CD4-positive, alpha-beta memory T cell (primary cell): ENCODE measurements at regions not wholly inside any gene's neighbourhood (a gene's known extent, or its start where the extent isn't known, plus 50 kb on each side); places are given as distances from the start of the nearest gene placed in this dataset.

ENCODE experiments used
- CTCF ChIA-PET: fragments of 350-600 bp; sonication (Branson Sonifier 250); formaldehyde crosslinking; loops from one replicate; lab custom pipeline; 2021; ENCODE audit warnings: inconsistent platforms; ENCODE audit not compliant: partially characterized antibody; lab: Charles Lee
- POLR2A ChIA-PET: fragments of 350-600 bp; sonication (Branson Sonifier 250); formaldehyde crosslinking; loops from one replicate; lab custom pipeline; 2021; ENCODE audit not compliant: partially characterized antibody; lab: Charles Lee
- DNase-seq, 5 donors: peaks; one replicate each; pipeline versions ENCODE4 v3.0.0 to v3.0.0-alpha.2; 2020 to 2022; ENCODE audit warnings: mixed read lengths in 1 of 5
- H3K27ac ChIP-seq: one replicate; pipeline ENCODE4 v1.7.0; 2013; ENCODE audit warnings: low read depth, low read length
- H3K27me3 ChIP-seq: 2 replicates; pipeline ENCODE4 v1.7.0; 2013; ENCODE audit warnings: mild to moderate bottlenecking, low read length, moderate library complexity; ENCODE audit not compliant: insufficient read depth
- H3K36me3 ChIP-seq: 2 replicates; pipeline ENCODE4 v1.7.0; 2013; ENCODE audit warnings: mild to moderate bottlenecking, low read length, moderate library complexity; ENCODE audit not compliant: insufficient read depth
- H3K4me1 ChIP-seq: 2 replicates; pipeline ENCODE4 v1.7.0; 2013; ENCODE audit warnings: mild to moderate bottlenecking, low read length, moderate library complexity; ENCODE audit not compliant: insufficient read depth
- H3K4me3 ChIP-seq, 2 donors: one replicate each; pipeline ENCODE4 v1.7.0; 2013; ENCODE audit warnings: low read length in 2 of 2, mild to moderate bottlenecking in 1 of 2
- H3K9me3 ChIP-seq, 2 donors: one replicate each; pipeline ENCODE4 v1.7.0; 2013; ENCODE audit warnings: low read length in 2 of 2, control low read depth in 1 of 2; ENCODE audit not compliant: control insufficient read depth in 1 of 2
- H3K27ac Mint-ChIP-seq, 7 donors: one replicate each; pipeline ENCODE4 v1.8.0; 2020 to 2021; ENCODE audit warnings: mixed read lengths in 7 of 7, mild to moderate bottlenecking in 6 of 7, inconsistent platforms in 3 of 7, moderate library complexity in 3 of 7
- H3K27me3 Mint-ChIP-seq, 2 donors: one replicate each; pipeline ENCODE4 v1.8.0; 2020 to 2021; ENCODE audit warnings: mixed read lengths in 2 of 2
- H3K36me3 Mint-ChIP-seq, 2 donors: one replicate each; pipeline ENCODE4 v1.8.0; 2020 to 2021; ENCODE audit warnings: mixed read lengths in 2 of 2, inconsistent platforms in 1 of 2, mild to moderate bottlenecking in 1 of 2
- H3K4me1 Mint-ChIP-seq, 4 donors: one replicate each; pipeline ENCODE4 v1.8.0; 2020 to 2021; ENCODE audit warnings: mixed read lengths in 4 of 4, mild to moderate bottlenecking in 1 of 4
- H3K4me3 Mint-ChIP-seq, 8 donors: one replicate each; pipeline ENCODE4 v1.8.0; 2020 to 2021; ENCODE audit warnings: mixed read lengths in 8 of 8, mild to moderate bottlenecking in 7 of 8, moderate library complexity in 6 of 8, inconsistent platforms in 3 of 8
- H3K9me3 Mint-ChIP-seq, 8 donors: one replicate each; pipeline ENCODE4 v1.8.0; 2020 to 2021; ENCODE audit warnings: mixed read lengths in 8 of 8, mild to moderate bottlenecking in 5 of 8, inconsistent platforms in 3 of 8, moderate library complexity in 1 of 8
- intact Hi-C: fragments of 100-400 bp; cut with micrococcal nuclease; formaldehyde crosslinking; loops from one replicate; pipeline ENCODE4 v1.15.1; 2023

- DNase-seq, result no peak
- Histone ChIP-seq H3K36me3 (no peaks in the 10 kb centered on the region), H3K9me3 (no peaks in the 10 kb centered on the region), H3K4me3 (no peak overlapping the region), H3K4me1 (no peaks in the 10 kb centered on the region), H3K27ac (no peak overlapping the region), H3K27me3 (no peaks in the 10 kb centered on the region)
- intact Hi-C loops, result no loop called here
- Mint-ChIP-seq H3K27me3 (peaks cover 14 to 36% of the 10 kb centered on the region in 2 donors), H3K27ac (no peak overlapping the region), H3K36me3 (no peaks in the 10 kb centered on the region), H3K9me3 (peaks cover 0 to 4% (median 0%) of the 10 kb centered on the region in 8 donors), H3K4me3 (no peak overlapping the region), H3K4me1 (no peaks in the 10 kb centered on the region)
- CTCF ChIA-PET, result no interaction called here
- POLR2A ChIA-PET, result no interaction called here
Measured at GRCh38 chr20:46805836-46806235, 88.8 kb upstream of the EYA2 start.

- Histone ChIP-seq H3K27ac (no peak overlapping the region), H3K4me3 (no peak overlapping the region), H3K9me3 (no peaks in the 10 kb centered on the region), H3K27me3 (no peaks in the 10 kb centered on the region), H3K4me1 (no peaks in the 10 kb centered on the region), H3K36me3 (no peaks in the 10 kb centered on the region)
- CTCF ChIA-PET, result no interaction called here
- intact Hi-C loops, result no loop called here
- Mint-ChIP-seq H3K4me1 (no peaks in the 10 kb centered on the region), H3K27ac (no peak overlapping the region), H3K36me3 (no peaks in the 10 kb centered on the region), H3K9me3 (peaks cover 0 to 4% (median 0%) of the 10 kb centered on the region in 8 donors), H3K27me3 (peaks cover 17 to 37% of the 10 kb centered on the region in 2 donors), H3K4me3 (no peak overlapping the region)
- DNase-seq, result no peak
- POLR2A ChIA-PET, result no interaction called here
Measured at GRCh38 chr20:46807998-46808397, 86.6 kb upstream of the EYA2 start.

GRCh38 chr20:46808565-46808964 is 86.1 kb upstream of the EYA2 start:
- no peak for DNase-seq
- H3K36me3 Mint-ChIP-seq, result no peaks in the 10 kb centered on the region
- ChIA-PET POLR2A (no interaction called here), CTCF (no interaction called here)
- H3K4me3 Mint-ChIP-seq, result no peak overlapping the region
- H3K36me3 ChIP-seq, result no peaks in the 10 kb centered on the region
- no peaks in the 10 kb centered on the region for H3K9me3 ChIP-seq
- peaks cover 0 to 4% (median 0%) of the 10 kb centered on the region in 8 donors for H3K9me3 Mint-ChIP-seq
- peaks cover 14 to 36% of the 10 kb centered on the region in 2 donors for H3K27me3 Mint-ChIP-seq
- H3K4me1 ChIP-seq, result no peaks in the 10 kb centered on the region
- no peak overlapping the region for H3K4me3 ChIP-seq
- H3K27ac ChIP-seq, result no peak overlapping the region
- H3K27ac Mint-ChIP-seq, result no peak overlapping the region
- H3K27me3 ChIP-seq, result no peaks in the 10 kb centered on the region
- intact Hi-C loops, result no loop called here
- no peaks in the 10 kb centered on the region for H3K4me1 Mint-ChIP-seq

- no peak overlapping the region for H3K4me3 Mint-ChIP-seq
- peaks cover 0 to under 1% (median 0%) of the 10 kb centered on the region in 4 donors for H3K4me1 Mint-ChIP-seq
- Histone ChIP-seq H3K9me3 (no peaks in the 10 kb centered on the region), H3K36me3 (no peaks in the 10 kb centered on the region), H3K4me3 (no peak overlapping the region), H3K4me1 (no peaks in the 10 kb centered on the region), H3K27me3 (no peaks in the 10 kb centered on the region), H3K27ac (no peak overlapping the region)
- no peaks in the 10 kb centered on the region for H3K36me3 Mint-ChIP-seq
- intact Hi-C loops, result no loop called here
- DNase-seq, result no peak
- no peak overlapping the region for H3K27ac Mint-ChIP-seq
- ChIA-PET CTCF (no interaction called here), POLR2A (no interaction called here)
- peaks cover 11 to 33% of the 10 kb centered on the region in 2 donors for H3K27me3 Mint-ChIP-seq
- peaks cover 0 to 4% (median 0%) of the 10 kb centered on the region in 8 donors for H3K9me3 Mint-ChIP-seq
Measured at GRCh38 chr20:46809706-46810360, 84.8 kb upstream of the EYA2 start.

- no peaks in the 10 kb centered on the region for H3K4me1 ChIP-seq
- H3K4me3 Mint-ChIP-seq, result no peak overlapping the region
- no peak overlapping the region for H3K27ac ChIP-seq
- H3K27me3 ChIP-seq, result no peaks in the 10 kb centered on the region
- H3K36me3 ChIP-seq, result no peaks in the 10 kb centered on the region
- H3K9me3 ChIP-seq, result no peaks in the 10 kb centered on the region
- POLR2A ChIA-PET, result no interaction called here
- no peak overlapping the region for H3K4me3 ChIP-seq
- CTCF ChIA-PET, result no interaction called here
- H3K27ac Mint-ChIP-seq, result no peak overlapping the region
- peaks cover 0 to 2% (median 0%) of the 10 kb centered on the region in 4 donors for H3K4me1 Mint-ChIP-seq
- peaks cover 0 to 4% (median 0%) of the 10 kb centered on the region in 8 donors for H3K9me3 Mint-ChIP-seq
- no peak for DNase-seq
- H3K36me3 Mint-ChIP-seq, result no peaks in the 10 kb centered on the region
- intact Hi-C loops, result no loop called here
- H3K27me3 Mint-ChIP-seq, result peaks cover 12 to 35% of the 10 kb centered on the region in 2 donors
Measured at GRCh38 chr20:46810448-46811223, 84.0 kb upstream of the EYA2 start.

GRCh38 chr20:46811224-46812084 is 83.2 kb upstream of the EYA2 start:
- Histone ChIP-seq H3K27me3 (no peaks in the 10 kb centered on the region), H3K36me3 (no peaks in the 10 kb centered on the region), H3K4me1 (no peaks in the 10 kb centered on the region), H3K9me3 (no peaks in the 10 kb centered on the region), H3K27ac (no peak overlapping the region), H3K4me3 (no peak overlapping the region)
- peaks cover 12 to 32% of the 10 kb centered on the region in 2 donors for H3K27me3 Mint-ChIP-seq
- ChIA-PET POLR2A (no interaction called here), CTCF (no interaction called here)
- H3K4me3 Mint-ChIP-seq, result no peak overlapping the region
- H3K4me1 Mint-ChIP-seq, result peaks cover 0 to 2% (median 0%) of the 10 kb centered on the region in 4 donors
- intact Hi-C loops, result no loop called here
- no peaks in the 10 kb centered on the region for H3K36me3 Mint-ChIP-seq
- peaks cover 0 to 5% (median 0%) of the 10 kb centered on the region in 8 donors for H3K9me3 Mint-ChIP-seq
- DNase-seq, result no peak
- H3K27ac Mint-ChIP-seq, result no peak overlapping the region
